Neural crest cell (in vitro differentiated cells): ENCODE measurements at regions not wholly inside any gene's neighbourhood (a gene's known extent, or its start where the extent isn't known, plus 50 kb on each side); places are given as distances from the start of the nearest gene placed in this dataset.

Experiments used
- DNase-seq: peaks from one replicate; pipeline ENCODE4 v3.0.0; 2021; ENCODE audit warnings: low read depth, mixed read lengths, low spot score
- H3K27ac Mint-ChIP-seq: one replicate; pipeline ENCODE4 v1.8.0; 2021; ENCODE audit warnings: mild to moderate bottlenecking, mixed read lengths; ENCODE audit not compliant: unreplicated experiment
- H3K27me3 Mint-ChIP-seq: 2 replicates; pipeline ENCODE4 v1.8.0; 2021; ENCODE audit warnings: low read depth, mild to moderate bottlenecking, mixed read lengths
- H3K36me3 Mint-ChIP-seq: 2 replicates; pipeline ENCODE4 v1.8.0; 2021; ENCODE audit warnings: low read depth, mild to moderate bottlenecking, mixed read lengths
- H3K4me1 Mint-ChIP-seq: 2 replicates; pipeline ENCODE4 v1.8.0; 2021; ENCODE audit warnings: mixed read lengths
- H3K4me3 Mint-ChIP-seq: one replicate; pipeline ENCODE4 v1.8.0; 2021; ENCODE audit warnings: mild to moderate bottlenecking, mixed read lengths
- H3K9me3 Mint-ChIP-seq: 2 replicates; pipeline ENCODE4 v1.8.0; 2021; ENCODE audit warnings: mixed read lengths
- TF ChIP-seq, protein P1 (sequence below): fragments of 200-600 bp; sonication (generic); conservative IDR thresholded peaks from 2 replicates; pipeline ENCODE4 v1.5.0; 2021; ENCODE audit warnings: antibody characterized with exemption, mild to moderate bottlenecking

DNA sequence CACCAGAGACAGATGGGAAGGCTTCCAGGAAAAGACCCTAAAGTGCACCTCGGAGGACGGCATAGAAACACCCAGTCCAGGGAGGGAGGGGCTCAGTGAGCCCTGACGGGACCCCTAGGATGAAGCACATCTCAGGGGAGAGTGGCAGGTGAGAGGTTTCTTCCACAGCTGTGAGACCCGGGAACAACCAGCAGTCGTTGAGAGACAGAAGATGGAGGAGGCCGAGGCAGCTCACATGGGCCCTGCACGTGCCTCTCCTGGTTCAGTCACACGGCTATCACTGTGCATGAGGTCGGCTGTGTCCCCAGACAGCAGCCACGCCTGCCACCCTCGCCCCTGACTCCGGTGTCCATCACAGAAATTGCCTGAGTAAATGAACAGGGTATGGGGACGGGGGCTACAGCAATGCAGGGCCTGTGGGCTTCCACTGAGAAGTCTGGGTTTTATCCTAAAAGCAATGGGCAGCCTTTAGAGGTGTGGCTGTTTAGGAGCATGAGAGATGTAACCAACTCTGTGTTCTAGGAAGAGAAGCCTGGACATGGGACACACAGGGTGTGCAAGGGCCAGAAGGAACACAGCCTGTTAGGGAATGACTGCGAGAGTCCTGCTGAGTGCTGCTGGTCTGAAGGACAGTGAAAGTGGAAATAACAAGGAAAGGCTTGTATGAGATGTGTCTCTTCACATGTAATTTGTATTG lies 102.0 kb downstream of the TMEM18 start:
- H3K4me3 Mint-ChIP-seq: no peak overlapping the region
- TF ChIP-seq, protein P1, sequence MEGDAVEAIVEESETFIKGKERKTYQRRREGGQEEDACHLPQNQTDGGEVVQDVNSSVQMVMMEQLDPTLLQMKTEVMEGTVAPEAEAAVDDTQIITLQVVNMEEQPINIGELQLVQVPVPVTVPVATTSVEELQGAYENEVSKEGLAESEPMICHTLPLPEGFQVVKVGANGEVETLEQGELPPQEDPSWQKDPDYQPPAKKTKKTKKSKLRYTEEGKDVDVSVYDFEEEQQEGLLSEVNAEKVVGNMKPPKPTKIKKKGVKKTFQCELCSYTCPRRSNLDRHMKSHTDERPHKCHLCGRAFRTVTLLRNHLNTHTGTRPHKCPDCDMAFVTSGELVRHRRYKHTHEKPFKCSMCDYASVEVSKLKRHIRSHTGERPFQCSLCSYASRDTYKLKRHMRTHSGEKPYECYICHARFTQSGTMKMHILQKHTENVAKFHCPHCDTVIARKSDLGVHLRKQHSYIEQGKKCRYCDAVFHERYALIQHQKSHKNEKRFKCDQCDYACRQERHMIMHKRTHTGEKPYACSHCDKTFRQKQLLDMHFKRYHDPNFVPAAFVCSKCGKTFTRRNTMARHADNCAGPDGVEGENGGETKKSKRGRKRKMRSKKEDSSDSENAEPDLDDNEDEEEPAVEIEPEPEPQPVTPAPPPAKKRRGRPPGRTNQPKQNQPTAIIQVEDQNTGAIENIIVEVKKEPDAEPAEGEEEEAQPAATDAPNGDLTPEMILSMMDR: no peak
- H3K4me1 Mint-ChIP-seq: no peaks in the 10 kb centered on the region
- peaks cover 19% of the 10 kb centered on the region for H3K36me3 Mint-ChIP-seq
- H3K9me3 Mint-ChIP-seq: peaks cover 26% of the 10 kb centered on the region
- no peak overlapping the region for H3K27ac Mint-ChIP-seq
- no peaks in the 10 kb centered on the region for H3K27me3 Mint-ChIP-seq
- no peak for DNase-seq

DNA sequence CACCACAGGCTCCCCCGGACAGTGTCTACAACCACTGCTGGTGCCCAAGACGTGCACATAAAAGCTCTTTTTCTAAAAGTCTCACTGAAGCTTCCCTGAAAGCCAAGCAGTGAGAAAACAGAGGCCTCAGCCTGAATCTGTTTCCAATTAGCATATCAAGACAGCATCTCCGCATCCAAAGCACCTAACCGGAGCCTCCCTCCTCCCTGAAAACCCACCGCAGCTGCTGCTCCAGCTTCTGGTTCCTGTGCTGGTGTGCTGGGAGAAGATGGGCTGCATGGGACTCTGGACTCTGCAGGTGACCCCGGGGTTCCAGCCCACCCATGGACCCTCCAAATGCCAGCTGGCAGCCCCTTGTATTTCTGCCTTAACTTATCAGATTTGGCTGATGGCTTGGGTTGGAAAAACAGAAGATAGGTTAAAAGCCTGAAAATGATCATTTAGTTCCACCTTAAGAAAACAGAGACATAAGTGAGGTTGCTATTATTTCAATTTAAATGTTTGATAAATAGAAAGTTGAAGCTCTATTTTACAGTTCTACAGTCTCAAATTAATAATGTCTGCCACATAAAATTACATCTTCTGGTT lies 103.3 kb downstream of the TMEM18 start:
- Mint-ChIP-seq H3K27me3 (no peaks in the 10 kb centered on the region), H3K4me3 (no peak overlapping the region), H3K4me1 (no peaks in the 10 kb centered on the region), H3K9me3 (peaks cover 27% of the 10 kb centered on the region), H3K27ac (no peak overlapping the region), H3K36me3 (peaks cover 21% of the 10 kb centered on the region)
- TF ChIP-seq, protein P1: no peak
- no peak for DNase-seq

DNA sequence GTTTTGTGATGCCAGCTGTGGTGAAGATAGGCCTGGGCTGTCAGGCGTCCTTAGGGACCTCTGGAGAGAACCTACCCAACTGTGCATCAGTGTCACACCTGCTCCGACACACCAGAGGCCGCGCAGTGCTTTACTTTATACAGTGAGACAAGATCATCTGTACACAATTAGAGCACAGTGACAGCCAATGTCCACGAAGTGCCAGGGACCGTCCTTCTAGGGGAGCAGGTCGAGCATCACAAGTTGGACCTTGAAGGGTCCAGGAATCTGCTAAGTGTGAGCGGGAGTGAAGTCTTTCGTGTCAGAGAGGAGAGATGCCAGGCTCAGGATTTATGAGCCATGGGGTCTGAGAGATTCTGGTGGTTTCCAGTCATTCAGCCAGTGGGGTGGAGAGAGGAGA lies 104.2 kb downstream of the TMEM18 start:
- TF ChIP-seq, protein P1: no peak
- H3K36me3 Mint-ChIP-seq: peaks cover 18% of the 10 kb centered on the region
- H3K4me1 Mint-ChIP-seq: no peaks in the 10 kb centered on the region
- H3K27ac Mint-ChIP-seq: no peak overlapping the region
- H3K9me3 Mint-ChIP-seq: peaks cover 27% of the 10 kb centered on the region
- no peaks in the 10 kb centered on the region for H3K27me3 Mint-ChIP-seq
- no peak overlapping the region for H3K4me3 Mint-ChIP-seq
- DNase-seq: no peak

DNA sequence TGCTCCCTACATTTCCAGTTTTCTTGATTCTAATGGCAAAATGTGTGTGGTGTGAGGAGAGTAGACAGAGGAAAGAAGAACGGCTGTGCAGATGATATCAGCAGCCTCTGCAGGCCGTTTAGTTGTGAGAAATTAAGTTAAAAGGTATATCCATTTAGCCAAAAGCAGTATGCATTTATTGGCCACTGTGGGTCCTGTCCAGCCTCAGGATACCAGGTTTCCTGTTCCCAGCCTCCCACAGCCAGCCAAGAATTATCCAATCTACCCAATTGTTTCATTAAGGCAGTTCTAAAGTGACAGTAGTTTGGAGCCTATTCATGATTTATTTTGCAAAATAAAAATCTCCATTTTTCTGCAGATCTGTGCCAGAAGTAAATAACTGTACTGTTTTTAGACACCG lies 107.5 kb downstream of the TMEM18 start:
- H3K4me3 Mint-ChIP-seq: no peak overlapping the region
- H3K27me3 Mint-ChIP-seq: no peaks in the 10 kb centered on the region
- peaks cover 15% of the 10 kb centered on the region for H3K36me3 Mint-ChIP-seq
- no peaks in the 10 kb centered on the region for H3K4me1 Mint-ChIP-seq
- TF ChIP-seq, protein P1: no peak
- peaks cover 20% of the 10 kb centered on the region for H3K9me3 Mint-ChIP-seq
- no peak for DNase-seq
- no peak overlapping the region for H3K27ac Mint-ChIP-seq

DNA sequence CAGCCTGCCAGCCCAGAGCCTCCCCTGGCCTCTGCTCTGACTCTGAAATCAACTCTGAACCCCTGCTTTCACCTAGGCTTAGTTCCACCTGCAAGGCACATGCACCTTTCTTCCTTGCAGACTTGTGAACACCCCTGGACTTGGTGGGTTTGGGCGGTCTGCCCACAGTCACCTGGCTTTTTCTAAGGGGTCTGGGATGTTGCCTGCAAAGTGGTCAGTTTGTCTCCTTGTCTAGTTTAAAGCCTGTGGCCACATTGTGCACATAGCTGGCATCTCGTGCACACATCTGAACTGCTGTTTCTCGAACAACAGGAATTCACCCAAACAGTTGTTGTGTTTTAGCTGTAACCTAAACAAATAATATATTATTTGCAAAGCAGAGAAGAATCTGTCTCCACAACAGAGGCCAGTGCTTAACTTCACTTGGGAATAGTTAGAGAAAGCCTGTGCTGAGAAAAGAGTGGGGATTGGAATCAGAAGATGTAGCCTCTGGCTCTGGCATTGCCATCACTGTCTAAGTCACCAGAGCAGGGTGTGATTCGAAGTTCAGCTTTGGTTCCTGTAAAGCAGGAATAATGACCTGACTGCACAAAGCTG lies 108.5 kb downstream of the TMEM18 start:
- Mint-ChIP-seq H3K27me3 (no peaks in the 10 kb centered on the region), H3K4me3 (no peak overlapping the region), H3K4me1 (no peaks in the 10 kb centered on the region), H3K36me3 (peaks cover 15% of the 10 kb centered on the region), H3K27ac (no peak overlapping the region), H3K9me3 (peaks cover 18% of the 10 kb centered on the region)
- DNase-seq: no peak
- TF ChIP-seq, protein P1: no peak
